GM12864 (cell line): ENCODE measurements at regions not wholly inside any gene's neighbourhood (a gene's known extent, or its start where the extent isn't known, plus 50 kb on each side); places are given as distances from the start of the nearest gene placed in this dataset.
A peak's percentile ranks its signal among the peaks of the same experiment; 100 is the strongest.

Experiments used
- DNase-seq: peaks from one replicate; pipeline ENCODE4 v3.0.0-alpha.2; 2011; ENCODE audit warnings: low read depth
- H3K4me3 ChIP-seq: 2 replicates; pipeline ENCODE4 v1.5.1; 2011; ENCODE audit warnings: mild to moderate bottlenecking, low read depth, low read length, control low read depth
- TF ChIP-seq, protein P1 (sequence below): IDR thresholded peaks from 2 replicates; pipeline ENCODE4 v1.5.1; 2011; ENCODE audit warnings: low read depth, mild to moderate bottlenecking, moderate library complexity, low read length, control low read depth, inconsistent platforms; ENCODE audit errors: missing control alignments

DNA sequence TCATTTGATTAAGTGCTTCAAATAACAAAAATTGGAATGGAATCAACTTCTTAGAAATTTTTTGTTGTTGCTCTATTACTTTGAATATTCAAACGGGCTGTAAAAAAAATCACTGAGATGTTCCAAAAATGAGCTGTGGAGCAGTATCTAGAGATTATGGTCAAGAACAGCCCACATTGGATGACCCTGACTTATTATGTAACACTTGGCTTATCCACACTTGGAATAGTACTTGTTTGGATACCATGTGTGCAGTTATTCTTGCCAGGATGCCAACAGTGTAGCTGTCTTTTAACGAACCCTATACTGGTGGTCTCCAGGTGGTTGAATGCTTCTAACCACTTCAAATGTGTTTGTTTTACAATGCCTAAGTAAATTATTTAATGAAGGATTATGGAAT lies 64.9 kb upstream of the CAMK2D start:
- no peak for DNase-seq
- TF ChIP-seq, protein P1, sequence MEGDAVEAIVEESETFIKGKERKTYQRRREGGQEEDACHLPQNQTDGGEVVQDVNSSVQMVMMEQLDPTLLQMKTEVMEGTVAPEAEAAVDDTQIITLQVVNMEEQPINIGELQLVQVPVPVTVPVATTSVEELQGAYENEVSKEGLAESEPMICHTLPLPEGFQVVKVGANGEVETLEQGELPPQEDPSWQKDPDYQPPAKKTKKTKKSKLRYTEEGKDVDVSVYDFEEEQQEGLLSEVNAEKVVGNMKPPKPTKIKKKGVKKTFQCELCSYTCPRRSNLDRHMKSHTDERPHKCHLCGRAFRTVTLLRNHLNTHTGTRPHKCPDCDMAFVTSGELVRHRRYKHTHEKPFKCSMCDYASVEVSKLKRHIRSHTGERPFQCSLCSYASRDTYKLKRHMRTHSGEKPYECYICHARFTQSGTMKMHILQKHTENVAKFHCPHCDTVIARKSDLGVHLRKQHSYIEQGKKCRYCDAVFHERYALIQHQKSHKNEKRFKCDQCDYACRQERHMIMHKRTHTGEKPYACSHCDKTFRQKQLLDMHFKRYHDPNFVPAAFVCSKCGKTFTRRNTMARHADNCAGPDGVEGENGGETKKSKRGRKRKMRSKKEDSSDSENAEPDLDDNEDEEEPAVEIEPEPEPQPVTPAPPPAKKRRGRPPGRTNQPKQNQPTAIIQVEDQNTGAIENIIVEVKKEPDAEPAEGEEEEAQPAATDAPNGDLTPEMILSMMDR, result no peak
- no peak overlapping the region for H3K4me3 ChIP-seq

DNA sequence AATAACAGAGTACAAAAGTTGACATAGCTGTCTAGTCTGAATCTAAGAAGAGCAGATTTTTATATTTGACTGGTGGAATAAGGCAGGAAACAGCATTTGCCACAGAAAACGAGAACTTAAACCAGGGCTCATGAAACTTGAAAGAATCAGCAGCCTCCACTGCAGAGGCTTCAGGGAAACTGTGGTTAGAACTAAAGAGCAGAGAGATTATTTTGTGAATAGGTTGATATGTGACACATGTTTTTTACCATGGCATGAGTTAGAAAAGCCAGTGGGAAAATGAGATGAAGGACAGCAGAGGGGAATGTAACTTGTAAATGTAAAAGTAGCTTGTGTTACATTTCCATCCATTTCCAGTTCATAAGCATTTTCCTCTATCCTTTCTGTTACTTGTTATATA lies 63.7 kb upstream of the CAMK2D start:
- H3K4me3 ChIP-seq, result no peak overlapping the region
- TF ChIP-seq, protein P1, result no peak
- peak; percentile 86 for DNase-seq

DNA sequence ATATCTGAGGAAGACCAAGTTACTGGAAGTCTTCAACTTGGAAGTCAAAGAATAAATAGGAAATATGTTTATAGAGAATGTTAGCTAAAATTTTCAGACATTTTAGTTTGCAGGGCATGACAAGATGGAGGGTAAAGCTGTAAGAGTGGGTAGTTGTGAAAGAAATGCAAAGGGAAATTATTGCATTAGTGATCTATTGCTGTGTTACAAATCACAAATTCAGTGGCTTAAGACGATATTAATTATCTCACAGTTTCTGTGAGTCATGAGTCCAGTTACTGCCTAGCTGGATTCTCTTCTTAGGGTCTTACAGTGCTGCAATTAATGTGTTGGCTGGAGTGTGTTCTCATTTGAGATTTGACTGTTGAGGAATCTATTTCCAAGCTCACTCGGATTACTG lies 62.9 kb upstream of the CAMK2D start:
- no peak overlapping the region for H3K4me3 ChIP-seq
- DNase-seq, result no peak
- TF ChIP-seq, protein P1, result no peak

DNA sequence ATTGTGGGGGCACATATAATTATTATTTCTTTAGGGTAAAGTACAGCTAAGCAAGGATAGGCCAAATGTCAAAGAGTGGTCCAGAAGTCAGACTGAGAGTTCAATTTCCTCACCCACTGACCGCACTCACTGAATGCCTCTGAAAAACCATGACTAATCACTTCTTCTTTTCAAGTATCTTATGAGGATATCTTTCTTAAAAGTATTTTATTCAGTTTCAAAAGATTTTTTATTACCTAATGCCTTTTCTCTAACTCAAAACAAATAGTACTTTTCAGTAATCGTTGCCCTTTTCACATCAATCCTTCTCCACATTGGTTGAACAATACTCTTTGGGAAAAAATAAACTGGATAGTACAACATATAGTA lies 61.7 kb upstream of the CAMK2D start:
- peak; percentile 73 for DNase-seq
- TF ChIP-seq, protein P1, result no peak
- H3K4me3 ChIP-seq, result no peak overlapping the region

DNA sequence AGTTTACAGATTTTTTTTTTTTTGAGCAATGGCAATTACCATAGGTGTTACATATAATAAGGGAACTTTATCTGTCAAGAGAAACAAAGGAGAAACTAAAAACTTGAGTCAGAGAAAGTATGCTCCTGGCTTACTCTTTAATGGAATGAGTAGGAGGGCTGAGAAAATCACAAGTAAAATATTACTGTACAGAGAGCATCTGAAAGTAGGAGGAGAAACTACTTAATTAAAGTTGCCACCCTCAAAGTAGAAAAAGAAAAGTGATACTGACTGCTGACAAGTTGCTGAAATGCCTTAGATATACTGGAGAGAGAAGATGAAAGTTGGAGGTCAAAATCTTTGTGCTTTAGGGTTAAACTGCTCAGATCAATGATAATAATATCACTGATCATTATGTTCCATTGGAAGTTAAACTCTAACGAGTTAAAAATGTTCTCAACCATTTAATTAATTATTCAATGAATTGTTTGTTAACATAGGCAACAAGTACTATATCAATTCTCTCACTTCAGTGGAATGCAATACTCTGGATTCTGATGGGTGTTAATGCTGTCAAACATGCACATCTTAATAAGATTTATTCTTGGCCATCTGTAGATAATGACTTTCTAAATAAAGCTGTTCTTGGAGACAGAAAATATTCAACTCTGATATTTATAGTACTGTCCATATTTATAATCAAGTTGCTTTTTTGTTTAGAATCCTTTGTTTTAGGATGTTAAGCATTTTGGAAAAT lies 61.2 kb upstream of the CAMK2D start:
- TF ChIP-seq, protein P1, result no peak
- peak; percentile 60 for DNase-seq
- no peak overlapping the region for H3K4me3 ChIP-seq

DNA sequence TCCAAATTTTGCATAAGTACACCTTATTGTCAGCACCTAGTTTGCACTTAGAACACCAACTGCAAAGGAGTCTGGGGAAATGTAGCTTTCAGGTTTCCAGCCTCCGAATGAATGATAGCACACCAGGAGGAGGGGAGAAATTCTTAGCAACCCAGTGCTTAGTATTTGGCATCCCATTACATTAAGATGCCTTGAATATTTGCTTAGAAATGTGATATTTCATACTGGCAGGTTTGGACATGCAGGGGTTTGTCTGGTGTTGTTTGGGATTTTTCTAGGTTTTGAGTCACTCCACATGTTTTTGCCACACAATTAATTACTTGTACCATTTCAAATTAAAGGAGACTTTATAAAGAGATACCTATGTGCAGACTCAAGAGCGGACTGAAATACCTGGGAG lies 60.3 kb upstream of the CAMK2D start:
- H3K4me3 ChIP-seq, result no peak overlapping the region
- no peak for DNase-seq
- TF ChIP-seq, protein P1, result no peak

DNA sequence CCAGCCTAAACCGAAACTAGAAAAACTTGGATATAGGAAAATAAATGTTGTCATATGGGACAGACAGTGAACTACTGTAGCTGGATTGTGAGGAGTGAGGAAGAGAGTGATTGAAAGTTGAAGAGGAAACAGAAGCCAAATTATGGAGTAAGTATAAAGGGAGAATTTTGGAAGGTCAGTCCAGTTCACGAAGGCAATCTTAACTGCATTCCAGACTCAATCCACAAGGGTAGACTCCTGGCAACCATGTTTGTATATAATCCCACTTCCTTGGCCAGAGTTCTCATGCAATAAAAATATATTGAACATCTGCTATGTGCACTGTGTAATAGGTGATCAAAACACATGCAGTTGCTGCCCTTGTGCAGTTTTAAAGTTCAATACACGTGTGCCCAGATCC lies 58.6 kb upstream of the CAMK2D start:
- H3K4me3 ChIP-seq, result no peak overlapping the region
- no peak for DNase-seq
- TF ChIP-seq, protein P1, result no peak
